Choroid plexus epithelial cell (primary cell): ENCODE measurements at regions not wholly inside any gene's neighbourhood (a gene's known extent, or its start where the extent isn't known, plus 50 kb on each side); places are given as distances from the start of the nearest gene placed in this dataset.

Experiments
- DNase-seq: peaks from one replicate; pipeline ENCODE4 v3.0.0-alpha.2; 2010; ENCODE audit warnings: low read depth
- H3K4me3 ChIP-seq: 2 replicates; pipeline ENCODE4 v1.5.1; 2011; ENCODE audit warnings: low read depth, mild to moderate bottlenecking, control low read depth, low read length, moderate library complexity
- TF ChIP-seq, protein P1 (sequence below): conservative IDR thresholded peaks from 2 replicates; pipeline ENCODE4 v1.5.1; 2011; ENCODE audit warnings: low read depth, mild to moderate bottlenecking, control low read depth, inconsistent platforms, low read length, moderate library complexity

DNA sequence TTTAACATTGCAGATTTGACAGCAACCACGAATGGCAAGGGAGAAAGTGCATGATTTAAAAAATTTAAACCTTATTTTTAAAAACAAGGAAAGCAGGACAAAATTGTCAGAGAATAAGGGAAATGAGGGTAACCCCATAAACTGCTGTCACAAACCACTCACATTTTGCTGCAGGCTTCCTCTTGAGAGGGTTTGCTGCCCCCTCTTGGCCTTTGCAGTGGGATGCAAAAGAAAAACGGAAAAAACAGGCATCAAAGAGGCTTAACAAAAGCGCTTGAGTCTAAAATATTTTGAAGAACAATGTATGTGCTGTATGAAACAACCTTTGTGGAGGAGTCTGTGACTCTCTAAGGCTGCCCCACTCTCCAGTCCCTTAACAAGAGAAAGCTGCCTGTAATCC lies 91.6 kb downstream of the TMX3 start:
- TF ChIP-seq, protein P1, sequence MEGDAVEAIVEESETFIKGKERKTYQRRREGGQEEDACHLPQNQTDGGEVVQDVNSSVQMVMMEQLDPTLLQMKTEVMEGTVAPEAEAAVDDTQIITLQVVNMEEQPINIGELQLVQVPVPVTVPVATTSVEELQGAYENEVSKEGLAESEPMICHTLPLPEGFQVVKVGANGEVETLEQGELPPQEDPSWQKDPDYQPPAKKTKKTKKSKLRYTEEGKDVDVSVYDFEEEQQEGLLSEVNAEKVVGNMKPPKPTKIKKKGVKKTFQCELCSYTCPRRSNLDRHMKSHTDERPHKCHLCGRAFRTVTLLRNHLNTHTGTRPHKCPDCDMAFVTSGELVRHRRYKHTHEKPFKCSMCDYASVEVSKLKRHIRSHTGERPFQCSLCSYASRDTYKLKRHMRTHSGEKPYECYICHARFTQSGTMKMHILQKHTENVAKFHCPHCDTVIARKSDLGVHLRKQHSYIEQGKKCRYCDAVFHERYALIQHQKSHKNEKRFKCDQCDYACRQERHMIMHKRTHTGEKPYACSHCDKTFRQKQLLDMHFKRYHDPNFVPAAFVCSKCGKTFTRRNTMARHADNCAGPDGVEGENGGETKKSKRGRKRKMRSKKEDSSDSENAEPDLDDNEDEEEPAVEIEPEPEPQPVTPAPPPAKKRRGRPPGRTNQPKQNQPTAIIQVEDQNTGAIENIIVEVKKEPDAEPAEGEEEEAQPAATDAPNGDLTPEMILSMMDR, result peak; percentile 95
- peak; percentile 91 for DNase-seq
- H3K4me3 ChIP-seq, result no peak overlapping the region

DNA sequence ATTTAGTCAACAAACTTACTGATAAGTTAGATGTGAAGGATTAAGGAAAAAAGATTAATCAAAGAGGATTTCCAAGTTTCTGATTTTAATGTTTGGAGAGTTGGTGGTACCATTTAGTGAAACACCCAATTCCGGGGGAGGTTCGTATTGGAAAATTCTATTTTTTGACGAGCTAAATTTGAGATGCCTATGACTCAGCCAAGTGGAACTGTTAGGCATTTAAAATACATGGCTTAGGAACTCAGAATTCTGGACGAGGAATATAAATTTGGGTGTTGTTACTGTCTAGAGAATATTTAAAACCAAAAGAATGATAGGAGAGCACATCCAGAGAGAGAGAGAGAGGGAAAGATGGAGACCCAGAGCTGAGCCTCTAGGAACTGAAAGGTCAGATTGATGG lies 103.6 kb downstream of the TMX3 start:
- no peak for DNase-seq
- TF ChIP-seq, protein P1, result no peak
- H3K4me3 ChIP-seq, result no peak overlapping the region

DNA sequence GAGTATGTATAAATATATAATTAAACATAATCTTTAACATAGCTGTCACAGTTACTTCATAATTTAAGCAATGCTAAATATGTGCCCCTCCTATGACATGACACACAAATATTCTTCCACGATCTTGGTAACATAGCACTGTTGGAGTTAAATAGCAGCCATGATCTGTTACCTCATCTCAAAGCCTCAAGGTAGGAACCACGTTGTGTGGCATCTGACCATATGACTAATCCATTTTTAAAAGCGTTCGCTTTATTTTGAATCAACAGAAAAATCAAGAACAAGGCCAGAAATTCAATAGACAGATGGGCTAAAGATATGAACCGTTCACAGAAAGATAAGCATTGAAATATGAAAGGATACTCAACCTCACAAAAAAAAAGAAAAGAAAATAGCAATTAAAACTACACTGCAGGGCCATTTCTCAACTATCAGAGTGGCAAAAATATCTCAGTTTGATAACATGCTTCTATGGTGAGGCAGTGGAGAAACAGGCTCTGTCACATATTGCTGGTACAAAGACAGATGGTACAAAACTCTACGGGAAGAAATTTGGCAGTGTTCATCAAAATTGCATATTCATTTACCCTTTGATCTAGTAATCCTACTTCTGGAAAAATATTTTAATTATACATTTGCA lies 105.9 kb downstream of the TMX3 start:
- TF ChIP-seq, protein P1, result no peak
- no peak overlapping the region for H3K4me3 ChIP-seq
- no peak for DNase-seq

DNA sequence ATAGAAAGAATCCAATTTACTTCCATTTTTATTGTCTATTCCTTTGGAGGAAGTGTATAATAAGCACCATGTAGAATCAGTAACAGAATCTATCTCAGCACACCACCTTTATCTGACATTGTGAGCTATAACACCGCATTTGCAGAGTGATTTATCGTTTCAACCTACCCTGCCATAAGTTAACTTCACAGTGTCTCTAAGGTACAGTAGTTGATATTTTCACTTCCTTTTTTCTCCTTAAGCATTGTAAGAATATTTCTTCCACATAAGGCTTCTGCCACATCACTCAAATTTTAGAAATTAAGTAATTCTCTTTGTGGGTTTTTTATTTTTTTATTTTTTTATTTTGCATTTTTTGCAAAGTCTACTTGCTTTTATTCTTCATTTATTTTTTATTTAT lies 107.1 kb downstream of the TMX3 start:
- H3K4me3 ChIP-seq, result no peak overlapping the region
- no peak for DNase-seq
- TF ChIP-seq, protein P1, result no peak

DNA sequence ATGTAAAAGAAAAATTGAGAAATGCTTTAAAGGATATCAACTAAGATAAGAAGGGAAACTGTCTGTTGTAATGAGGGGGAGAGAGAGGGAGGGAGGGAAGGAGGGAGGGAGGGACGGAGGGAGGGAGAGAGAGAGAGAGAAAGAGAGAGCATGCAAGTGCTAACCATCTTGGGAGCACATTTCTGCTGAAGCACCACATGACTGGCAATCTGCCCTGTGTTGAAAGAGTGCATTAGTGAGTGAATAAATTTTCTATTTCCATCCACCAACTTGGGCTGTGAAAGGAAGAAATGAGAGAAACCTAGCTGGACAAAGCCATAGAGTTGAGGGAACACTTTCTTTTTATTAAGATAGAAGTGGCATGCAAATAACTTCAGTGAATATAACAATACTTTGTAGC lies 110.7 kb downstream of the TMX3 start:
- no peak overlapping the region for H3K4me3 ChIP-seq
- TF ChIP-seq, protein P1, result no peak
- DNase-seq, result peak; percentile 62

DNA sequence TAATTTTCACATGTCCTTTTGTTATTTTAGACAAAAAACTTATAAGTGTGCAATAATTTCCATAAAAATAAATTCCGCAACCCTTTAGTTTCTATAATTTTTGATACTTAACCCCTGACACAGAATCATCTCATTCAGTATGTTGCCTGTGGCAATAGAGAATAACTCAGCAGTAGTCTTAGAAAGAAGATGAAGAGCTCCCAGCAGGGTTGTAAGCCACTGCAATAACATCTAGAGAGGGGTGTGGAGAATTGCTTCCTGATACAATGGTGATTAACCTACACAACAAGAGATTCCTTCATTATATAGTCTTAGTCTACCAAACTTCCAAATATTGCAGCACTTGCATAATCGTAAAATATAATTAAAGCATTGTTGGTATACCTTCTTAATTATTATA lies 118.9 kb downstream of the TMX3 start:
- no peak for DNase-seq
- no peak overlapping the region for H3K4me3 ChIP-seq
- TF ChIP-seq, protein P1, result no peak

DNA sequence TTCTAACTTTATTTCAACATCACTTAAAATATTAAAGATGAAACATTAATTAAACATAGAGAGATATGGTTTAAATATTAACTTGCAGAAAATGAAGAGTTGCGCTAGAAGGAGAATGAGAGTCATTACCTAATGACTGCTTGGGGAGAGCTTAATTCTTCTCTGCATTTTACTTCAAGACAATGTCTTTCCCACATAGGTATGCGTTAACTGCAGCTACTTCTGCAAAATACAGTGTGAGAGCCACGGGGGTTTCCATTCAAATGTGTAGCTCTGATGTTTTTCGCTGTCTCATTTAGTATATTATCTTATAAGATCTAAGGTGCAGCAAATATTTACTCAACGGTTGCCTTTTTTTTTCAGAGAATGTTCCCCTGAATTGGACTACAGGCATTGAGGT lies 126.7 kb downstream of the TMX3 start:
- TF ChIP-seq, protein P1, result no peak
- H3K4me3 ChIP-seq, result no peak overlapping the region
- no peak for DNase-seq
